B cell (primary cell): ENCODE measurements at regions not wholly inside any gene's neighbourhood (a gene's known extent, or its start where the extent isn't known, plus 50 kb on each side); places are given as distances from the start of the nearest gene placed in this dataset.

Experiments
- ATAC-seq: fragments of 200-7000 bp; cut with Tn5 transposase; one replicate; pipeline ENCODE4 v1.10.0; 2021; ENCODE audit warnings: low read depth, mild to moderate bottlenecking, moderate number of reproducible peaks, moderate library complexity
- CTCF ChIA-PET: fragments of 350-600 bp; sonication (Branson Sonifier 250); formaldehyde crosslinking; loops from one replicate; lab custom pipeline; 2021; ENCODE audit warnings: antibody characterized with exemption, inconsistent platforms; lab: Charles Lee
- POLR2A ChIA-PET: fragments of 350-600 bp; sonication (Branson Sonifier 250); formaldehyde crosslinking; loops from one replicate; lab custom pipeline; 2021; ENCODE audit warnings: antibody characterized with exemption; lab: Charles Lee
- DNase-seq: peaks from one replicate; pipeline ENCODE4 v3.0.0; 2013
- H2AFZ ChIP-seq: 2 replicates; pipeline ENCODE4 v1.6.1; 2012; ENCODE audit warnings: mild to moderate bottlenecking, low read depth, low read length; ENCODE audit not compliant: insufficient read depth, poor library complexity, severe bottlenecking
- H3K27ac ChIP-seq, 2 donors: 1 replicate in 1 of 2; 2 replicates in 1 of 2; pipeline ENCODE4 v1.5.1; 2012 to 2013; ENCODE audit warnings: low read length in 2 of 2, mild to moderate bottlenecking in 2 of 2, moderate library complexity in 1 of 2
- H3K27me3 ChIP-seq, 4 experiments: fragments of 200-600 bp in 1 of 4; sonication (generic) in 1 of 4; replicated peaks in 1 of 4; 1 replicate in 2 of 4; 2 replicates in 2 of 4; pipeline versions ENCODE4 v1.6.1 to v1.7.0; 2013 to 2016; ENCODE audit warnings: low read length in 3 of 4, mild to moderate bottlenecking in 2 of 4, mixed read lengths in 1 of 4, moderate library complexity in 1 of 4; ENCODE audit not compliant: insufficient read depth in 4 of 4, control insufficient read depth in 3 of 4; ENCODE audit errors: control extremely low read depth in 1 of 4
- H3K36me3 ChIP-seq, 2 experiments: replicated peaks in 1 of 2; 1 replicate in 1 of 2; 2 replicates in 1 of 2; pipeline versions ENCODE4 v1.6.1 to v1.7.1; 2013; ENCODE audit warnings: low read length in 1 of 2; ENCODE audit not compliant: insufficient read depth in 2 of 2, control insufficient read depth in 1 of 2; ENCODE audit errors: control extremely low read depth in 1 of 2, extremely low read depth in 1 of 2
- H3K4me1 ChIP-seq, 2 donors: fragments of 200-600 bp in 1 of 2; sonication (generic) in 1 of 2; 1 replicate in 1 of 2; 2 replicates in 1 of 2; pipeline versions ENCODE4 v1.5.1 to v1.6.1; 2013 to 2017; ENCODE audit warnings: low read length in 2 of 2; ENCODE audit not compliant: control insufficient read depth in 2 of 2, insufficient read depth in 2 of 2
- H3K4me2 ChIP-seq: replicated peaks from 2 replicates; pipeline ENCODE3; 2012; ENCODE audit warnings: mild to moderate bottlenecking, low read depth, low read length; ENCODE audit not compliant: poor library complexity, severe bottlenecking
- H3K4me3 ChIP-seq, 5 experiments: fragments of 200-600 bp in 1 of 5; sonication (generic) in 1 of 5; 1 replicate in 3 of 5; 2 replicates in 2 of 5; pipeline versions ENCODE4 v1.5.1 to v1.7.0; 2011 to 2016; ENCODE audit warnings: low read length in 4 of 5, mild to moderate bottlenecking in 4 of 5, low read depth in 2 of 5, control low read depth in 1 of 5, moderate library complexity in 1 of 5; ENCODE audit not compliant: insufficient read depth in 1 of 5; ENCODE audit errors: control extremely low read depth in 1 of 5, extremely low read depth in 1 of 5
- H3K79me2 ChIP-seq: fragments of 200-600 bp; sonication (generic); one replicate; pipeline ENCODE4 v1.6.0; 2016; ENCODE audit warnings: low read length; ENCODE audit not compliant: control insufficient read depth, insufficient read depth
- H3K9ac ChIP-seq: fragments of 200-600 bp; sonication (generic); 2 replicates; pipeline ENCODE4 v1.6.1; 2017; ENCODE audit warnings: mild to moderate bottlenecking, low read length, moderate library complexity
- H3K9me3 ChIP-seq, 3 donors: one replicate each; pipeline versions ENCODE4 v1.6.1 to v1.7.1; 2013; ENCODE audit warnings: low read length in 2 of 3; ENCODE audit not compliant: control insufficient read depth in 2 of 3, insufficient read depth in 1 of 3; ENCODE audit errors: control extremely low read depth in 1 of 3
- H4K20me1 ChIP-seq: 2 replicates; pipeline ENCODE4 v1.6.0; 2012; ENCODE audit warnings: mild to moderate bottlenecking, low read length; ENCODE audit not compliant: insufficient read depth, control insufficient read depth, poor library complexity, severe bottlenecking
- H3K27ac Mint-ChIP-seq: one replicate; pipeline ENCODE4 v1.8.0; 2021; ENCODE audit warnings: mixed read lengths
- H3K27me3 Mint-ChIP-seq: one replicate; pipeline ENCODE4 v1.8.0; 2021; ENCODE audit warnings: mixed read lengths
- H3K4me1 Mint-ChIP-seq: one replicate; pipeline ENCODE4 v1.8.0; 2021; ENCODE audit warnings: mixed read lengths
- H3K4me3 Mint-ChIP-seq: one replicate; pipeline ENCODE4 v1.8.0; 2021; ENCODE audit warnings: mixed read lengths
- H3K9me3 Mint-ChIP-seq: one replicate; pipeline ENCODE4 v1.8.0; 2022; ENCODE audit warnings: mixed read lengths; ENCODE audit not compliant: insufficient read depth
- EZH2 ChIP-seq: IDR thresholded peaks from 2 replicates; pipeline ENCODE4 v1.6.1; 2012; ENCODE audit warnings: borderline replicate concordance, low read depth, mild to moderate bottlenecking, moderate library complexity, low read length; ENCODE audit not compliant: insufficient read depth, poor library complexity, severe bottlenecking
- WGBS: methylation state at CpG from one replicate; pipeline ENCODE4 v1.1.5; 2013; ENCODE audit warnings: missing lambda C conversion rate; ENCODE audit not compliant: insufficient coverage; 5-methylcytosine and 5-hydroxymethylcytosine counted together
- intact Hi-C: fragments of 100-400 bp; cut with micrococcal nuclease; formaldehyde crosslinking; loops from one replicate; pipeline ENCODE4 v1.10.0; 2022
- TF ChIP-seq, protein P1 (sequence below): fragments of 200-600 bp; IDR thresholded peaks from one replicate; pipeline ENCODE4 v1.8.0; 2022; ENCODE audit warnings: antibody characterized with exemption, mild to moderate bottlenecking

DNA sequence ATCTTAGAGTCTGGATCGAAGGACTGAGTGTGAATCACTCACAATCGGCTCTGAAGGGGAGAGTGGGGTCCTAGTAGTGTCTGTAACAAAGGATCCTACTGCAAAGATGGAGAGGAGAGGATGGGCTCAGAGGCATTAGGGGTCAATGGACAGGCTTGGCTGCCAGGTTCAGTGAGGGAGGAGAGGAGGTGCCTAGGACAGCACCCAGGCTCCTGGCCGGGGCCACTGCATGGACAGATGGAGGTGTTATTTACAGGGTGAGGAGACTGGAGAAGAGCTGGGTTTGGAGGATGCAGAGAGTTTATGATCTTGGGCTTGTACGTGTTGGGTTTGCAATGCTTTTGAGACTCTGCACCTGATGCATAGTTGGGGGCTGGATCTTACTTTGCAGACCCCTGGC is 658.9 kb downstream of the PTPRU start:
- Histone ChIP-seq H3K4me3 (no peak overlapping the region), H4K20me1 (no peaks in the 10 kb centered on the region), H3K9me3 (peaks cover 0 to 3% (median 0%) of the 10 kb centered on the region in 3 donors), H2AFZ (no peak overlapping the region), H3K27ac (no peak overlapping the region), H3K9ac (no peak overlapping the region), H3K36me3 (no peaks in the 10 kb centered on the region), H3K4me2 (no peak overlapping the region), H3K27me3 (no peaks in the 10 kb centered on the region), H3K79me2 (no peaks in the 10 kb centered on the region), H3K4me1 (no peaks in the 10 kb centered on the region)
- TF ChIP-seq, protein P1, sequence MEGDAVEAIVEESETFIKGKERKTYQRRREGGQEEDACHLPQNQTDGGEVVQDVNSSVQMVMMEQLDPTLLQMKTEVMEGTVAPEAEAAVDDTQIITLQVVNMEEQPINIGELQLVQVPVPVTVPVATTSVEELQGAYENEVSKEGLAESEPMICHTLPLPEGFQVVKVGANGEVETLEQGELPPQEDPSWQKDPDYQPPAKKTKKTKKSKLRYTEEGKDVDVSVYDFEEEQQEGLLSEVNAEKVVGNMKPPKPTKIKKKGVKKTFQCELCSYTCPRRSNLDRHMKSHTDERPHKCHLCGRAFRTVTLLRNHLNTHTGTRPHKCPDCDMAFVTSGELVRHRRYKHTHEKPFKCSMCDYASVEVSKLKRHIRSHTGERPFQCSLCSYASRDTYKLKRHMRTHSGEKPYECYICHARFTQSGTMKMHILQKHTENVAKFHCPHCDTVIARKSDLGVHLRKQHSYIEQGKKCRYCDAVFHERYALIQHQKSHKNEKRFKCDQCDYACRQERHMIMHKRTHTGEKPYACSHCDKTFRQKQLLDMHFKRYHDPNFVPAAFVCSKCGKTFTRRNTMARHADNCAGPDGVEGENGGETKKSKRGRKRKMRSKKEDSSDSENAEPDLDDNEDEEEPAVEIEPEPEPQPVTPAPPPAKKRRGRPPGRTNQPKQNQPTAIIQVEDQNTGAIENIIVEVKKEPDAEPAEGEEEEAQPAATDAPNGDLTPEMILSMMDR: no peak
- TF ChIP-seq EZH2: no peak
- Mint-ChIP-seq H3K9me3 (no peaks in the 10 kb centered on the region), H3K27me3 (peaks cover 26% of the 10 kb centered on the region), H3K4me1 (no peaks in the 10 kb centered on the region), H3K4me3 (no peak overlapping the region), H3K27ac (no peak overlapping the region)
- ChIA-PET CTCF (no interaction called here), POLR2A (no interaction called here)
- intact Hi-C loops: no loop called here
- ATAC-seq (no peak), DNase-seq (no peak)
- 83% methylated on average over 4 of the region's 4 CpGs for WGBS

DNA sequence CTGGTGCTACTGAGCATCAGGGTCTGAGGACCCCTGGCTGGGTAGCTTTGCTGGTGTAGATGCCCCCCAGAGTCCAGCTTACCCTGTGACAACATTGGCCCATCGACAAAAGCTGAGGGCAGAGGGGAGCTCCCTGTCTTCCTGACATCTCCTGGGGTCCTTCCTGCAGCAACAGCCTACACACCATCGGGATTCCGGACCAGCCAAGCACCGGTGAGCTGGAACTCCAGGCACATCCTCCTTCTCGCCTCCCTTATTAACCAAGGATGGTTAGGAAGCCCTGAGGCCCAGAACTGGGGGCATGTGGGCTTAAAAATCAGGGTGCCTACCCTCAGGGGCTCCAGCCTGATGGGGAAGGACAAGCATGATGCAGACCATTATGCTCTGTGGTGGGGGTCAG is 658.0 kb downstream of the PTPRU start:
- Mint-ChIP-seq H3K27me3 (peaks cover 26% of the 10 kb centered on the region), H3K27ac (no peak overlapping the region), H3K4me1 (no peaks in the 10 kb centered on the region), H3K4me3 (no peak overlapping the region), H3K9me3 (no peaks in the 10 kb centered on the region)
- Histone ChIP-seq H3K4me1 (no peaks in the 10 kb centered on the region), H4K20me1 (no peaks in the 10 kb centered on the region), H3K9ac (no peak overlapping the region), H3K9me3 (peaks cover 0 to 3% (median 0%) of the 10 kb centered on the region in 3 donors), H3K27me3 (no peaks in the 10 kb centered on the region), H2AFZ (no peak overlapping the region), H3K4me2 (no peak overlapping the region), H3K4me3 (no peak overlapping the region), H3K36me3 (no peaks in the 10 kb centered on the region), H3K79me2 (no peaks in the 10 kb centered on the region), H3K27ac (no peak overlapping the region)
- WGBS: 80% methylated on average over 4 of the region's 5 CpGs
- ChIA-PET POLR2A (no interaction called here), CTCF (no interaction called here)
- intact Hi-C loops: no loop called here
- TF ChIP-seq, protein P1: no peak
- TF ChIP-seq EZH2: no peak
- no peak for ATAC-seq
- peak; percentile 10 for DNase-seq
